Lower leg skin (tissue), 3 donors: ENCODE measurements at regions not wholly inside any gene's neighbourhood (a gene's known extent, or its start where the extent isn't known, plus 50 kb on each side); places are given as distances from the start of the nearest gene placed in this dataset.

ENCODE experiments used
- CTCF ChIP-seq, 3 donors: fragments of 450-650 bp; IDR thresholded peaks; one replicate each; pipeline ENCODE4 v1.5.1; 2016; ENCODE audit warnings: antibody characterized with exemption in 3 of 3, mild to moderate bottlenecking in 3 of 3, moderate library complexity in 2 of 3
- POLR2A ChIP-seq, 2 donors: fragments of 450-650 bp; IDR thresholded peaks; one replicate each; pipeline ENCODE4 v1.6.1; 2016 to 2017; ENCODE audit warnings: antibody characterized with exemption in 2 of 2, mild to moderate bottlenecking in 1 of 2, moderate library complexity in 1 of 2

GRCh38 chr10:93223336-93223735 is 149.6 kb downstream of the CYP26A1 start:
- TF ChIP-seq CTCF (IDR thresholded peaks at IDR 0.05) (no peak), POLR2A (IDR thresholded peaks at IDR 0.05) (no peak)
